H9 (cell line): ENCODE measurements at regions not wholly inside any gene's neighbourhood (a gene's known extent, or its start where the extent isn't known, plus 50 kb on each side); places are given as distances from the start of the nearest gene placed in this dataset.

Experiments
- DNase-seq: peaks from one replicate; pipeline ENCODE4 v3.0.0-alpha.2; 2017
- H2AFZ ChIP-seq: one replicate; pipeline ENCODE4 v1.6.1; 2013; ENCODE audit warnings: mild to moderate bottlenecking, low read length, control low read depth, moderate library complexity
- H2AK5ac ChIP-seq: 2 replicates; pipeline ENCODE4 v1.6.1; 2013; ENCODE audit warnings: low read length, control low read depth, mixed read lengths; ENCODE audit not compliant: insufficient read length
- H2BK120ac ChIP-seq: one replicate; pipeline ENCODE4 v1.6.1; 2013; ENCODE audit warnings: low read depth, mild to moderate bottlenecking, low read length, control low read depth, inconsistent platforms; ENCODE audit not compliant: poor library complexity, severe bottlenecking
- H2BK12ac ChIP-seq: 2 replicates; pipeline ENCODE4 v1.6.1; 2013; ENCODE audit warnings: low read length, control low read depth, mixed read lengths, low read depth; ENCODE audit not compliant: insufficient read length
- H2BK15ac ChIP-seq: 2 replicates; pipeline ENCODE4 v1.6.1; 2013; ENCODE audit warnings: low read depth, low read length, control low read depth
- H2BK20ac ChIP-seq: one replicate; pipeline ENCODE4 v1.6.1; 2013; ENCODE audit warnings: low read depth, mild to moderate bottlenecking, low read length, control low read depth, inconsistent platforms; ENCODE audit not compliant: poor library complexity, severe bottlenecking
- H2BK5ac ChIP-seq: 2 replicates; pipeline ENCODE4 v1.6.1; 2013; ENCODE audit warnings: low read length, control low read depth, mixed read lengths; ENCODE audit not compliant: insufficient read length
- H3K14ac ChIP-seq: 2 replicates; pipeline ENCODE4 v1.6.1; 2013; ENCODE audit warnings: low read length, control low read depth; ENCODE audit not compliant: insufficient read depth
- H3K18ac ChIP-seq: 2 replicates; pipeline ENCODE4 v1.6.1; 2013; ENCODE audit warnings: low read depth, mild to moderate bottlenecking, mixed read lengths, low read length, control low read depth; ENCODE audit not compliant: insufficient read length
- H3K23ac ChIP-seq: 2 replicates; pipeline ENCODE4 v1.6.1; 2013; ENCODE audit warnings: low read length, control low read depth, mixed read lengths, low read depth; ENCODE audit not compliant: insufficient read length
- H3K23me2 ChIP-seq: 2 replicates; pipeline ENCODE4 v1.6.1; 2013; ENCODE audit warnings: low read depth, mild to moderate bottlenecking, mixed read lengths, low read length, control low read depth; ENCODE audit not compliant: insufficient read length, poor library complexity, severe bottlenecking
- H3K27ac ChIP-seq: 2 replicates; pipeline ENCODE4 v1.5.1; 2013; ENCODE audit warnings: low read length, control low read depth, mixed read lengths, low read depth; ENCODE audit not compliant: insufficient read length
- H3K27me3 ChIP-seq: 2 replicates; pipeline ENCODE4 v1.6.1; 2013; ENCODE audit warnings: low read length, control low read depth, inconsistent platforms; ENCODE audit not compliant: insufficient read depth
- H3K4ac ChIP-seq: 2 replicates; pipeline ENCODE4 v1.6.1; 2013; ENCODE audit warnings: low read depth, mild to moderate bottlenecking, control low read depth, inconsistent platforms, low read length, moderate library complexity
- H3K4me1 ChIP-seq: 2 replicates; pipeline ENCODE4 v1.6.1; 2013; ENCODE audit warnings: low read length, control low read depth, inconsistent platforms; ENCODE audit not compliant: insufficient read depth
- H3K4me2 ChIP-seq: 2 replicates; pipeline ENCODE4 v1.6.1; 2013; ENCODE audit warnings: low read length, control low read depth, mixed read lengths; ENCODE audit not compliant: insufficient read length, insufficient read depth
- H3K56ac ChIP-seq: 2 replicates; pipeline ENCODE4 v1.6.1; 2013; ENCODE audit warnings: low read depth, mild to moderate bottlenecking, mixed read lengths, low read length, control low read depth; ENCODE audit not compliant: insufficient read length
- H3K79me1 ChIP-seq: 2 replicates; pipeline ENCODE4 v1.6.1; 2013; ENCODE audit warnings: low read depth, mild to moderate bottlenecking, moderate library complexity, low read length, control low read depth, inconsistent platforms; ENCODE audit not compliant: insufficient read depth, poor library complexity, severe bottlenecking
- H3K79me2 ChIP-seq: 2 replicates; pipeline ENCODE4 v1.6.1; 2013; ENCODE audit warnings: low read length, control low read depth, inconsistent platforms; ENCODE audit not compliant: insufficient read depth
- H3K9ac ChIP-seq: 2 replicates; pipeline ENCODE4 v1.6.1; 2013; ENCODE audit warnings: low read length, control low read depth, mixed read lengths; ENCODE audit not compliant: insufficient read length; ENCODE audit errors: extremely low read depth
- H3K9me3 ChIP-seq: one replicate; pipeline ENCODE4 v1.6.1; 2013; ENCODE audit warnings: low read depth, low read length, inconsistent platforms; ENCODE audit not compliant: control insufficient read depth
- H3T11ph ChIP-seq: one replicate; pipeline ENCODE4 v1.6.1; 2013; ENCODE audit warnings: mild to moderate bottlenecking, low read length, control low read depth, inconsistent platforms
- H4K20me1 ChIP-seq: one replicate; pipeline ENCODE4 v1.6.1; 2013; ENCODE audit not compliant: control insufficient read depth, insufficient read length, insufficient read depth
- H4K5ac ChIP-seq: 2 replicates; pipeline ENCODE4 v1.6.1; 2013; ENCODE audit warnings: low read depth, mild to moderate bottlenecking, mixed read lengths, low read length, control low read depth; ENCODE audit not compliant: insufficient read length
- H4K8ac ChIP-seq: replicated peaks from 2 replicates; pipeline ENCODE4 v1.6.1; 2013; ENCODE audit warnings: low read length, control low read depth, mixed read lengths, low read depth; ENCODE audit not compliant: insufficient read length
- H4K91ac ChIP-seq: 2 replicates; pipeline ENCODE4 v1.6.1; 2013; ENCODE audit warnings: low read depth, mild to moderate bottlenecking, moderate library complexity, mixed read lengths, low read length, control low read depth; ENCODE audit not compliant: insufficient read length
- H3K27ac Mint-ChIP-seq, 3 experiments: 2 replicates in 2 of 3; 3 replicates in 1 of 3; pipeline ENCODE4 v1.8.0; 2020 to 2021; ENCODE audit warnings: mixed read lengths in 3 of 3, mild to moderate bottlenecking in 1 of 3, moderate library complexity in 1 of 3
- H3K27me3 Mint-ChIP-seq: 2 replicates; pipeline ENCODE4 v1.8.0; 2021; ENCODE audit warnings: low read depth, mild to moderate bottlenecking, moderate library complexity, mixed read lengths
- H3K36me3 Mint-ChIP-seq, 3 experiments: 2 replicates in 2 of 3; 3 replicates in 1 of 3; pipeline ENCODE4 v1.8.0; 2020 to 2021; ENCODE audit warnings: low read depth in 3 of 3, mixed read lengths in 3 of 3; ENCODE audit not compliant: insufficient read depth in 1 of 3
- H3K4me1 Mint-ChIP-seq, 2 experiments: 2 replicates each; pipeline ENCODE4 v1.8.0; 2020; ENCODE audit warnings: mixed read lengths in 2 of 2
- H3K4me3 Mint-ChIP-seq, 2 experiments: 2 replicates in 1 of 2; 3 replicates in 1 of 2; pipeline ENCODE4 v1.8.0; 2020 to 2021; ENCODE audit warnings: mild to moderate bottlenecking in 2 of 2, mixed read lengths in 2 of 2, moderate library complexity in 1 of 2
- H3K9me3 Mint-ChIP-seq, 2 experiments: 2 replicates in 1 of 2; 3 replicates in 1 of 2; pipeline ENCODE4 v1.8.0; 2020; ENCODE audit warnings: mild to moderate bottlenecking in 2 of 2, mixed read lengths in 2 of 2, moderate library complexity in 1 of 2
- WGBS: extraction: QIAGEN DNeasy Blood & Tissue Kit; methylation state at CpG from one replicate; pipeline ENCODE4 v1.1.7; 2013; ENCODE audit warnings: missing lambda C conversion rate, low lambda C conversion rate, mixed read lengths; ENCODE audit not compliant: insufficient read length; ENCODE audit errors: extremely low coverage; 5-methylcytosine and 5-hydroxymethylcytosine counted together
- TF ChIP-seq, protein P1 (sequence below): fragments of 200-600 bp; sonication (generic); conservative IDR thresholded peaks from 3 replicates; pipeline ENCODE4 v1.8.0; 2021; ENCODE audit warnings: antibody characterized with exemption, mild to moderate bottlenecking

DNA sequence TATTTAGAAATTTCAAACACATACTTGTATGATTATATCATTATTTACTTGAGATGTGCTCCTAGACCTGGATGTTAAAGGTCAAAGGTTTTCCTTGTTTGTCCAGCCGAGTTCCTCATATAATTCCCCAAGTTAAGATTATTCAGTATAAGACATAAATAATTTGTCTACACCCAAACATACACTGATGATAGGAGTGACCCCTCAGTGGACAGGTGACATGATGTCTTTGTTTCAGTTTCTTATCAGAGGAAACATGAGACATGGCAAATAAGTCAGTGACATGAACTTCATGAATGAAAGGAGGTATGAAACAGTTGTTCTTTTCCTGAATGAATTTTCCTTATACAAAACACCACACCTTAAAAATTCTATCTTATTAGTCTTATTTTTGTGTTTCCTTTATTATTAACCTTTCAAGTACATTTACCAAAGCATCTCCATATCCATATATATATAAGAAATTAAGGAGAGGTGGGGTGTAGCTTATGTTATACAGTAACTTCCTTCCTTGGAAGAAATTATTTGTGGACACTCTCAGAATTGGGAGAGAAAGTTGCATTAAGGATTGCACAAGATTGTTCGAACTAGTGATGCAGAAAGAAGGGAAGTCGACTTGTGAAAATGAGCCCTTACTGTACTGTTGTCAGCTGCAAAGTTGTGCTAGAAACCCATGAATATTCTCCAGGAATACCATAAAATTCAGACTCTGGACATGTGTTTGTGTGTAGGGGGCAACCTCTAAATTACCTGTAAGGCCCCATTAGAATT is 60.5 kb downstream of the POM121L12 start:
- Histone ChIP-seq H4K5ac (no peak overlapping the region), H4K91ac (no peak overlapping the region), H4K8ac (no peak overlapping the region), H3K79me1 (no peaks in the 10 kb centered on the region), H3K14ac (no peak overlapping the region), H2BK5ac (no peak overlapping the region), H4K20me1 (no peaks in the 10 kb centered on the region), H2AK5ac (no peak overlapping the region), H2BK120ac (no peak overlapping the region), H3K9ac (no peak overlapping the region), H2BK20ac (no peak overlapping the region), H3K27me3 (no peaks in the 10 kb centered on the region), H2AFZ (no peak overlapping the region), H3K27ac (no peak overlapping the region), H2BK15ac (no peak overlapping the region), H3K23ac (no peak overlapping the region), H2BK12ac (no peak overlapping the region), H3K56ac (no peak overlapping the region), H3K9me3 (no peaks in the 10 kb centered on the region), H3T11ph (no peak overlapping the region), H3K79me2 (no peaks in the 10 kb centered on the region), H3K18ac (no peak overlapping the region), H3K4ac (no peak overlapping the region), H3K4me2 (no peak overlapping the region), H3K23me2 (no peaks in the 10 kb centered on the region), H3K4me1 (no peaks in the 10 kb centered on the region)
- DNase-seq, result no peak
- no peaks in the 10 kb centered on the region; a peak in 1 of 4 replicates for H3K4me1 Mint-ChIP-seq
- H3K27me3 Mint-ChIP-seq, result no peaks in the 10 kb centered on the region
- no CpG with 5 or more reads among the region's 3 CpGs for WGBS
- H3K9me3 Mint-ChIP-seq, result no peaks in the 10 kb centered on the region
- H3K27ac Mint-ChIP-seq, result no peak overlapping the region
- H3K4me3 Mint-ChIP-seq, result no peak overlapping the region
- no peaks in the 10 kb centered on the region for H3K36me3 Mint-ChIP-seq
- TF ChIP-seq, protein P1, sequence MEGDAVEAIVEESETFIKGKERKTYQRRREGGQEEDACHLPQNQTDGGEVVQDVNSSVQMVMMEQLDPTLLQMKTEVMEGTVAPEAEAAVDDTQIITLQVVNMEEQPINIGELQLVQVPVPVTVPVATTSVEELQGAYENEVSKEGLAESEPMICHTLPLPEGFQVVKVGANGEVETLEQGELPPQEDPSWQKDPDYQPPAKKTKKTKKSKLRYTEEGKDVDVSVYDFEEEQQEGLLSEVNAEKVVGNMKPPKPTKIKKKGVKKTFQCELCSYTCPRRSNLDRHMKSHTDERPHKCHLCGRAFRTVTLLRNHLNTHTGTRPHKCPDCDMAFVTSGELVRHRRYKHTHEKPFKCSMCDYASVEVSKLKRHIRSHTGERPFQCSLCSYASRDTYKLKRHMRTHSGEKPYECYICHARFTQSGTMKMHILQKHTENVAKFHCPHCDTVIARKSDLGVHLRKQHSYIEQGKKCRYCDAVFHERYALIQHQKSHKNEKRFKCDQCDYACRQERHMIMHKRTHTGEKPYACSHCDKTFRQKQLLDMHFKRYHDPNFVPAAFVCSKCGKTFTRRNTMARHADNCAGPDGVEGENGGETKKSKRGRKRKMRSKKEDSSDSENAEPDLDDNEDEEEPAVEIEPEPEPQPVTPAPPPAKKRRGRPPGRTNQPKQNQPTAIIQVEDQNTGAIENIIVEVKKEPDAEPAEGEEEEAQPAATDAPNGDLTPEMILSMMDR, result no peak
